ENCODE measurements at regions not wholly inside any gene's neighbourhood (a gene's known extent, or its start where the extent isn't known, plus 50 kb on each side); places are given as distances from the start of the nearest gene placed in this dataset.

GRCh38 chr3:162512488-162512887 lies 1015.9 kb downstream of the OTOL1 start:
- no peak overlapping the region for H3K27ac ChIP-seq (ENCODE audit: low read depth in 1 of 2, low read length in 2 of 2)
- no peak overlapping the region for H3K4me2 ChIP-seq (replicated peaks; ENCODE audit: extremely low read depth, low read length, poor library complexity, severe bottlenecking)
- no peak for DNase-seq
- no peaks in the 10 kb centered on the region for H3K9me3 ChIP-seq (replicated peaks in 1 of 2; ENCODE audit: control insufficient read depth in 1 of 2, insufficient read depth in 1 of 2, low read length in 2 of 2)
- no CpG with 5 or more reads among the region's 2 CpGs for WGBS (ENCODE audit: insufficient coverage)
- H3K4me3 ChIP-seq (replicated peaks in 1 of 3; ENCODE audit: low read depth in 2 of 3, low read length in 3 of 3) = no peak overlapping the region
- intact Hi-C loops (cut with micrococcal nuclease) = no loop called here
- Mint-ChIP-seq H3K27ac (no peak overlapping the region), H3K4me3 (no peak overlapping the region), H3K4me1 (no peaks in the 10 kb centered on the region), H3K27me3 (ENCODE audit: low read depth in 3 of 3) (no peaks in the 10 kb centered on the region), H3K36me3 (no peaks in the 10 kb centered on the region), H3K9me3 (peaks cover 0 to 5% (median 0%) of the 10 kb centered on the region in 7 donors)
- H4K20me1 ChIP-seq (ENCODE audit: insufficient read depth, low read length) = no peaks in the 10 kb centered on the region
- TF ChIP-seq CTCF (IDR thresholded peaks at IDR 0.05) = no peak
- no peak overlapping the region for H2AFZ ChIP-seq (ENCODE audit: insufficient read depth, low read depth, low read length, poor library complexity, severe bottlenecking)
- H3K9ac ChIP-seq (ENCODE audit: insufficient read depth, low read length, poor library complexity, severe bottlenecking) = no peak overlapping the region
- no peaks in the 10 kb centered on the region for H3K27me3 ChIP-seq (ENCODE audit: control insufficient read depth in 2 of 2, insufficient read depth in 2 of 2, low read length in 2 of 2)
- H3K4me1 ChIP-seq (ENCODE audit: control insufficient read depth in 1 of 2, insufficient read depth in 2 of 2, low read length in 2 of 2) = no peaks in the 10 kb centered on the region
- H3K36me3 ChIP-seq (replicated peaks in 1 of 2; ENCODE audit: control insufficient read depth in 1 of 2, insufficient read depth in 2 of 2, low read length in 2 of 2) = no peaks in the 10 kb centered on the region
- H3K79me2 ChIP-seq (ENCODE audit: insufficient read depth, low read length) = no peaks in the 10 kb centered on the region

GRCh38 chr3:162517110-162517509 lies 1020.5 kb downstream of the OTOL1 start:
- Histone ChIP-seq H2AFZ (ENCODE audit: insufficient read depth, low read depth, low read length, poor library complexity, severe bottlenecking) (no peak overlapping the region), H3K4me2 (replicated peaks; ENCODE audit: extremely low read depth, low read length, poor library complexity, severe bottlenecking) (no peak overlapping the region), H4K20me1 (ENCODE audit: insufficient read depth, low read length) (no peaks in the 10 kb centered on the region), H3K4me3 (replicated peaks in 1 of 3; ENCODE audit: low read depth in 2 of 3, low read length in 3 of 3) (no peak overlapping the region), H3K36me3 (replicated peaks in 1 of 2; ENCODE audit: control insufficient read depth in 1 of 2, insufficient read depth in 2 of 2, low read length in 2 of 2) (no peaks in the 10 kb centered on the region), H3K9ac (ENCODE audit: insufficient read depth, low read length, poor library complexity, severe bottlenecking) (no peak overlapping the region), H3K9me3 (replicated peaks in 1 of 2; ENCODE audit: control insufficient read depth in 1 of 2, insufficient read depth in 1 of 2, low read length in 2 of 2) (no peaks in the 10 kb centered on the region), H3K4me1 (ENCODE audit: control insufficient read depth in 1 of 2, insufficient read depth in 2 of 2, low read length in 2 of 2) (no peaks in the 10 kb centered on the region), H3K79me2 (ENCODE audit: insufficient read depth, low read length) (no peaks in the 10 kb centered on the region), H3K27me3 (ENCODE audit: control insufficient read depth in 2 of 2, insufficient read depth in 2 of 2, low read length in 2 of 2) (no peaks in the 10 kb centered on the region), H3K27ac (ENCODE audit: low read depth in 1 of 2, low read length in 2 of 2) (no peak overlapping the region)
- TF ChIP-seq CTCF (IDR thresholded peaks at IDR 0.05) = no peak
- intact Hi-C loops (cut with micrococcal nuclease) = no loop called here
- Mint-ChIP-seq H3K9me3 (peaks cover 0 to 3% (median 0%) of the 10 kb centered on the region in 7 donors), H3K4me3 (no peak overlapping the region), H3K27ac (no peak overlapping the region), H3K4me1 (no peaks in the 10 kb centered on the region), H3K27me3 (ENCODE audit: low read depth in 3 of 3) (no peaks in the 10 kb centered on the region), H3K36me3 (no peaks in the 10 kb centered on the region)
- no peak for DNase-seq

All from CD14-positive monocyte (primary cell).